Testis (tissue), 2 donors: ENCODE measurements at regions not wholly inside any gene's neighbourhood (a gene's known extent, or its start where the extent isn't known, plus 50 kb on each side); places are given as distances from the start of the nearest gene placed in this dataset.

ENCODE experiments used
- DNase-seq: peaks from one replicate; pipeline ENCODE4 v3.0.0-alpha.2; 2019
- H3K27ac ChIP-seq, 2 donors: fragments of 200-600 bp; sonication (generic); one replicate each; pipeline ENCODE4 v1.5.1; 2019
- H3K27me3 ChIP-seq: fragments of 200-600 bp; sonication (generic); one replicate; pipeline ENCODE4 v1.5.1; 2019
- H3K36me3 ChIP-seq: fragments of 200-600 bp; sonication (generic); one replicate; pipeline ENCODE4 v1.5.1; 2017; ENCODE audit warnings: low read depth; ENCODE audit errors: missing control alignments
- H3K4me1 ChIP-seq: fragments of 200-600 bp; sonication (generic); one replicate; pipeline ENCODE4 v1.5.1; 2019
- H3K4me3 ChIP-seq, 2 donors: fragments of 200-600 bp; sonication (generic); one replicate each; pipeline ENCODE4 v1.5.1; 2017 to 2019
- H3K9me3 ChIP-seq: fragments of 200-600 bp; sonication (generic); one replicate; pipeline ENCODE4 v1.5.1; 2017
- POLR2A ChIP-seq: fragments of 450-650 bp; IDR thresholded peaks from one replicate; pipeline ENCODE4 v1.6.1; 2017; ENCODE audit warnings: antibody characterized with exemption, mild to moderate bottlenecking, moderate library complexity
- WGBS, 2 donors: methylation state at CpG; one replicate each; pipeline ENCODE4 v1.1.5; 2018; 5-methylcytosine and 5-hydroxymethylcytosine counted together
- intact Hi-C: fragments of 100-400 bp; cut with DNase I; formaldehyde crosslinking; loops from one replicate; pipeline ENCODE4 v1.15.1; 2023; ENCODE audit warnings: low total_unique reads
- TF ChIP-seq, protein P1 (sequence below), 3 experiments: fragments of 450-650 bp in 2 of 3; fragments of 200-600 bp in 1 of 3; sonication (generic) in 1 of 3; IDR thresholded peaks; one replicate each; pipeline ENCODE4 v1.5.1; 2016 to 2019; ENCODE audit warnings: antibody characterized with exemption in 3 of 3, mild to moderate bottlenecking in 2 of 3, moderate library complexity in 1 of 3

DNA sequence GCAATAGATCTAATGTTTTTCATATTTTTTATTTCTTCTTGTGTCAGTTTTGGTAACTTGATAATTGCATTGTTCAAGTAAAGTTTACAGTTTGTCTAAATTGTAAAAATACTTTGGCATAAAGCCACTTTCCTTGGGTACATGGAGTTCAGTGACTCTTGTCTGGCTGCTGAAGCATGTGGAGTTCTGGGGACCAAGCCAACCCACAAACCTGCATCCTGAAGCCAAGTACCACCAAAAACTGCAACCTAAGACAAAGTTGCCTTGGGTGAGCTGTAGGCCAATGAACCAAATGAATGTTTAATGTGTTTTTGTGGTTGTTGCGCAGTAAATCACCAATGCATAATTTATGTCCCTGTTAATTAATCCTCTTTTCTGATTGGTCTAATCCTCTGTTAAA is 872.6 kb downstream of the BCL11A start:
- 100% methylated on average over 1 of the region's 1 CpG for WGBS, 2 donors
- Histone ChIP-seq H3K4me3 (no peak overlapping the region), H3K9me3 (no peaks in the 10 kb centered on the region), H3K36me3 (no peaks in the 10 kb centered on the region), H3K27ac (no peak overlapping the region), H3K4me1 (no peaks in the 10 kb centered on the region), H3K27me3 (no peaks in the 10 kb centered on the region)
- TF ChIP-seq POLR2A = no peak
- TF ChIP-seq, protein P1, sequence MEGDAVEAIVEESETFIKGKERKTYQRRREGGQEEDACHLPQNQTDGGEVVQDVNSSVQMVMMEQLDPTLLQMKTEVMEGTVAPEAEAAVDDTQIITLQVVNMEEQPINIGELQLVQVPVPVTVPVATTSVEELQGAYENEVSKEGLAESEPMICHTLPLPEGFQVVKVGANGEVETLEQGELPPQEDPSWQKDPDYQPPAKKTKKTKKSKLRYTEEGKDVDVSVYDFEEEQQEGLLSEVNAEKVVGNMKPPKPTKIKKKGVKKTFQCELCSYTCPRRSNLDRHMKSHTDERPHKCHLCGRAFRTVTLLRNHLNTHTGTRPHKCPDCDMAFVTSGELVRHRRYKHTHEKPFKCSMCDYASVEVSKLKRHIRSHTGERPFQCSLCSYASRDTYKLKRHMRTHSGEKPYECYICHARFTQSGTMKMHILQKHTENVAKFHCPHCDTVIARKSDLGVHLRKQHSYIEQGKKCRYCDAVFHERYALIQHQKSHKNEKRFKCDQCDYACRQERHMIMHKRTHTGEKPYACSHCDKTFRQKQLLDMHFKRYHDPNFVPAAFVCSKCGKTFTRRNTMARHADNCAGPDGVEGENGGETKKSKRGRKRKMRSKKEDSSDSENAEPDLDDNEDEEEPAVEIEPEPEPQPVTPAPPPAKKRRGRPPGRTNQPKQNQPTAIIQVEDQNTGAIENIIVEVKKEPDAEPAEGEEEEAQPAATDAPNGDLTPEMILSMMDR (IDR thresholded peaks at IDR 0.05) = no peak
- no peak for DNase-seq
- intact Hi-C loops = no loop called here

DNA sequence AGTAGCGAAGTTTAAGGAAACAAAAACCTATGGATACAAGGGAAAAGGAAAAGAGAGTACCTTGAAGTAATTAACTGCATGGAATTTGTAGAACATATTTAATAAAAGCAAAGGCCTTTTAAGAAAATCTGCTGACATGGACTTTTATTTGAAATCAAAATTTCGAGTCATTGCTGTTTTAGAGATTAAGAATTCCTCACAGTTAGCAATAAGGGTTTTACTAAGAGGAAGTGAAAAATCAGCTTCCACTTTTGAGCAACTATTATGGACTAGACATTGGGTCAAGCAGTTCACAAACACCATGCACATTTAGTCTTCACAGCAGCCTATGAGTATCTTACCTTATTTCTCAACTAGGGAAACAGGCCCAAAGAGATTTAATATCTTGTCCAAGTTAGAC is 876.3 kb downstream of the BCL11A start:
- DNase-seq = no peak
- H3K9me3 ChIP-seq = no peaks in the 10 kb centered on the region
- intact Hi-C loops = no loop called here

DNA sequence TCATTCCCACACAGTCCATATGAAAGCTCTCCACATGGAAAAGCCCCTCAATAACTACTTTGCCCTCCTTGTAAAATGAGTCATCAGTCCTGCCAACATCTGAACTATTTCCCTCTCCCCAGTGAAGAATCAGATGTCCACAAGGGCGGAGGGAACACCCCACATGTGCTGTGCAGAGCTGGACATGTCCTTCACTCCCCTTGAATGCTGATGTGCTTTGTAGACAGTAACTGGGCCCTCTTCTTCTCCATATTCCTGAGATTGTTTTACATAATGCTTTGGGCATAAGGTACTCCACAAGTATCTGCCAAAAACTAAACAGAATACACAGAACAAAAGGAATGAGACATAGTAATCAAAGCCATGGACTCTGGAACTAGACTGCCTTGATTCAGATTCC is 879.4 kb downstream of the BCL11A start:
- DNase-seq = no peak
- 90 to 93% methylated on average over 1 of the region's 1 CpG for WGBS, 2 donors
- TF ChIP-seq POLR2A = no peak
- TF ChIP-seq, protein P1 (IDR thresholded peaks at IDR 0.05) = no peak
- H3K36me3 ChIP-seq = no peaks in the 10 kb centered on the region
- H3K4me1 ChIP-seq = no peaks in the 10 kb centered on the region
- intact Hi-C loops = no loop called here
- no peak overlapping the region for H3K4me3 ChIP-seq
- H3K27me3 ChIP-seq = no peaks in the 10 kb centered on the region
- H3K27ac ChIP-seq = no peak overlapping the region
- no peaks in the 10 kb centered on the region for H3K9me3 ChIP-seq

More for the DNA sequence above, 876.3 kb downstream of the BCL11A start:
- no peaks in the 10 kb centered on the region for H3K36me3 ChIP-seq
- H3K27ac ChIP-seq = no peak overlapping the region
- H3K4me1 ChIP-seq = no peaks in the 10 kb centered on the region
- H3K4me3 ChIP-seq = no peak overlapping the region
- no peaks in the 10 kb centered on the region for H3K27me3 ChIP-seq
- TF ChIP-seq, protein P1 (IDR thresholded peaks at IDR 0.05) = no peak
- TF ChIP-seq POLR2A = no peak
- 75 to 80% methylated on average over 2 of the region's 2 CpGs for WGBS, 2 donors

DNA sequence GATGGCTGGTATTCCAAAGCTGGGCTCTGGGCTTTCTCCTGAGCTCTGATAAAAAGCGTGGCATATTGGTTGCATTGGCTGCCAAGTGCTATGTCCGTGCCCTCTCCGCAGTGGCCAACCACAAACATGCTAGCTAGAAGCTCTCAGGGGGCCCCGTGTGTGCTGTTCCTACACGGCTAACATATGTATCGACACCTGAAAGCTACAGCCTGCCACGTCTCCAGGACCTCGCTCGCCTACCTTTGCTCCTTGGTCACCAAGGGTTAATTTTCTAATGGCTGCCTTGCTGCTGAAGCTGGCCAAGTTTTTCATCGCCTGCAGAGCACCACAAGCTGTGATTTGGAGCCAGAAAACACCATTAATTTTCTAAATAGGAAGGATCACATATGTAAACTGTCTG is 888.4 kb downstream of the BCL11A start:
- intact Hi-C loops = no loop called here
- TF ChIP-seq, protein P1 (IDR thresholded peaks at IDR 0.05) = no peak
- TF ChIP-seq POLR2A = no peak
- Histone ChIP-seq H3K36me3 (no peaks in the 10 kb centered on the region), H3K4me1 (no peaks in the 10 kb centered on the region), H3K9me3 (no peaks in the 10 kb centered on the region), H3K27ac (no peak overlapping the region), H3K27me3 (no peaks in the 10 kb centered on the region), H3K4me3 (no peak overlapping the region)
- no peak for DNase-seq
- 85 to 89% methylated on average over 10 of the region's 10 CpGs for WGBS, 2 donors

DNA sequence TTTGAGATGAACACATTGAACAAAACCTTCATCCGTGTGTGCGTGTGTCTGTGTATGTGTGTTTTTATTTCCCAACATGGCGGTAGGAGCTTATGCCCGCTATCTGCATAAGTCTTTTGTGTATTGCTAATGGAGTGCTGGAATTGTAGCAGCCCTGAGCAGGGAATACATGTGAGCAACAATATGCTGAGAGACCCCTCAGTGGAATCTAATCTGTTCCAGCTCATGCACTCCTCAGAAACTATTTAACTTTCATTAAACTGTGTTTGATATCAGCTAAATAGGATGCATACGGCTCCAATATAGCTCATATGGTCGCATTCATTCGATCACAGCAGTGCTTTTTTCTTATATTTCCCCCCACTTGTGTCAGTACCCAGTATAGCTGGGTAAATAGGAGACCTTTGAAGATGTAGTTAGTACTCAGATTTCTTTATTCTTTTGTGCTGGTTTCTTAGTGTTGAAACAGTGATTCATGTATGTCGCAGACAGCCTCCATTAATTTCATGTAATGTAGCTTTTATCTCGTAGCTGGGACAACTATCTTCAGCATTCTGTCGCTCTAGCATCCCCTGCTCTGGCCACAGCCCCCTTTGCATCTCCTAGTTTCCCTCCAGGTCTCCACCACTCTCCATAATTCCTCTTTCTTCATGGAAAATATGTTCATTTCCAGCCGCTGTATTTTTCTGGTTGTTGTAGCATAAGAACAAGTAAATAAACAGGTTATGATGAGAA is 891.2 kb downstream of the BCL11A start:
- intact Hi-C loops = no loop called here
- DNase-seq = no peak
- WGBS, 2 donors = 71 to 78% methylated on average over 11 of the region's 11 CpGs
- H3K4me3 ChIP-seq = no peak overlapping the region
- H3K27ac ChIP-seq = no peak overlapping the region
- H3K36me3 ChIP-seq = no peaks in the 10 kb centered on the region
- H3K4me1 ChIP-seq = no peaks in the 10 kb centered on the region
- no peaks in the 10 kb centered on the region for H3K27me3 ChIP-seq
- no peaks in the 10 kb centered on the region for H3K9me3 ChIP-seq
- TF ChIP-seq, protein P1 (IDR thresholded peaks at IDR 0.05) = no peak
- TF ChIP-seq POLR2A = no peak
